ENCODE measurements at regions not wholly inside any gene's neighbourhood (a gene's known extent, or its start where the extent isn't known, plus 50 kb on each side); places are given as distances from the start of the nearest gene placed in this dataset.

DNA sequence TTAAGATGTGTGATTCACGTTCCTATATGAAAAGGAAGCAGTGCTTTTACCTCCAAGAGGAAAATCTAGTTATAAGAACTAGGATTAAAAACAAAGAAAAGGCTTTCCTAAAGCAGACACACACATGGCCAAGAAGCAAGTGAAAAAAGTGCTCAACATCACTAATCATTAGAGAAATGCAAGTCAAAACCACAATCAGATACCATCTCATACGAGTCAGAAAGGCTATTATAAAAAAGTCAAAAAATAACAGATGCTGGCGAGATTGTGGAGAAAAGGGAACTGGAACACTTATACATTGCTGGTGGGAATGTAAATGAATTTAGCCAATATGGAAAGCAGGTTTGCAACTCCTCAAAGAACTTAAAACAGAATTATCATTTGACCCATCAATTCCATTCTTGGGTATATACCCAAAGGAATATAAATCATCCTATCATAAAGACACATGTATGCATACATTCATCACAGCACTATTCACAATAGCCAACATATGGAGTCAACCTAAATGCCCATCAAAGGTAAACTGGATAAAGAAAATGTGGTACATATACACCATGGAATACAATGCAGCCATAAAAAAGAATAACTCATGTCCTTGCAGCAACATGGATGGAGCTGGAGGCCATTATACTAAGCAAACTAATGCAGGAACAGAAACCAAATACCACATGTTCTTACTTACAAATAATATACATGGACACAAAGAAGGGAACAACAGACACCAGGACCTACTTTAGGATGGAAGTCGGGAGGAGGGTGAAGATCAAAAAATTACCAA, 285.3 kb downstream of the RAD51AP2 start:
- TF ChIP-seq, protein P1, sequence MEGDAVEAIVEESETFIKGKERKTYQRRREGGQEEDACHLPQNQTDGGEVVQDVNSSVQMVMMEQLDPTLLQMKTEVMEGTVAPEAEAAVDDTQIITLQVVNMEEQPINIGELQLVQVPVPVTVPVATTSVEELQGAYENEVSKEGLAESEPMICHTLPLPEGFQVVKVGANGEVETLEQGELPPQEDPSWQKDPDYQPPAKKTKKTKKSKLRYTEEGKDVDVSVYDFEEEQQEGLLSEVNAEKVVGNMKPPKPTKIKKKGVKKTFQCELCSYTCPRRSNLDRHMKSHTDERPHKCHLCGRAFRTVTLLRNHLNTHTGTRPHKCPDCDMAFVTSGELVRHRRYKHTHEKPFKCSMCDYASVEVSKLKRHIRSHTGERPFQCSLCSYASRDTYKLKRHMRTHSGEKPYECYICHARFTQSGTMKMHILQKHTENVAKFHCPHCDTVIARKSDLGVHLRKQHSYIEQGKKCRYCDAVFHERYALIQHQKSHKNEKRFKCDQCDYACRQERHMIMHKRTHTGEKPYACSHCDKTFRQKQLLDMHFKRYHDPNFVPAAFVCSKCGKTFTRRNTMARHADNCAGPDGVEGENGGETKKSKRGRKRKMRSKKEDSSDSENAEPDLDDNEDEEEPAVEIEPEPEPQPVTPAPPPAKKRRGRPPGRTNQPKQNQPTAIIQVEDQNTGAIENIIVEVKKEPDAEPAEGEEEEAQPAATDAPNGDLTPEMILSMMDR (IDR thresholded peaks at IDR 0.05), result no peak
- H3K36me3 ChIP-seq (ENCODE audit: control insufficient read depth, insufficient read depth, low read length), result no peaks in the 10 kb centered on the region
- H3K4me1 ChIP-seq, result no peaks in the 10 kb centered on the region
- no peaks in the 10 kb centered on the region for H3K27me3 ChIP-seq (ENCODE audit: control insufficient read depth, insufficient read depth, low read length)
- H3K4me2 ChIP-seq (ENCODE audit: low read length), result no peak overlapping the region
- no peak overlapping the region for H3K4me3 ChIP-seq (ENCODE audit: low read depth, low read length)
- no peak overlapping the region for H2AFZ ChIP-seq
- H3K27ac ChIP-seq, result no peak overlapping the region
- H3K79me2 ChIP-seq, result no peaks in the 10 kb centered on the region
- H3K9ac ChIP-seq, result no peak overlapping the region
- no peaks in the 10 kb centered on the region for H3K9me3 ChIP-seq (ENCODE audit: control insufficient read depth, low read length)

DNA sequence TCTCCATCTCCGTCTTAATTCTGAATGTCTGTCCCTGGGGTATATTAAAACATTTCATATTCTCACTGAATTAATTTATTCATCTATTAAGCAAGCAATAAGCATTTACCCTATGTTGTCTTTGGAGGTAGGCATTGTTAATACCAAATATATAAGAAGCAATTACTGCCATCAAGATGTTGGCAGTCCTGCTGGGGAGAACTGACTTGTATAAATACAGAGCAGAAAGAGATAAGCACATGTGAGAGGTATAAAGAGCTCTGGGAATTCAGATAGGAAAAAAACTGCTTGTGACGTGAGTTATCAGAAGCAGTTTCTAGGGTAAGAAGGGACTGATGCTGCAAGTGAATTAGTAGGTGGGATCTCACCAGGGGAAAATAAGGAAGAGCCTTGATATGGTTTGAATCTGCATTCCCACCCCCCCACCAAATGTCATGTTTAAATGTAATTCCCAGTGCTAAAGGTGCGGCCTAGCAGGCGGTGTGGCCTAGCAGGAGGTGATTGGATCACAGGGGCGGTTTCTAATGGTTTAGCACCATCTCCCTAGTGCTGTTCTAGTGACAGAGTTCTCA, 286.8 kb downstream of the RAD51AP2 start:
- H3K79me2 ChIP-seq, result no peaks in the 10 kb centered on the region
- H3K9ac ChIP-seq, result no peak overlapping the region
- TF ChIP-seq, protein P1 (IDR thresholded peaks at IDR 0.05), result no peak
- H3K9me3 ChIP-seq (ENCODE audit: control insufficient read depth, low read length), result no peaks in the 10 kb centered on the region
- H3K27me3 ChIP-seq (ENCODE audit: control insufficient read depth, insufficient read depth, low read length), result no peaks in the 10 kb centered on the region
- H3K4me1 ChIP-seq, result no peaks in the 10 kb centered on the region
- H3K36me3 ChIP-seq (ENCODE audit: control insufficient read depth, insufficient read depth, low read length), result no peaks in the 10 kb centered on the region
- no peak overlapping the region for H3K4me2 ChIP-seq (ENCODE audit: low read length)
- no peak overlapping the region for H3K27ac ChIP-seq
- H3K4me3 ChIP-seq (ENCODE audit: low read depth, low read length), result no peak overlapping the region
- no peak overlapping the region for H2AFZ ChIP-seq

DNA sequence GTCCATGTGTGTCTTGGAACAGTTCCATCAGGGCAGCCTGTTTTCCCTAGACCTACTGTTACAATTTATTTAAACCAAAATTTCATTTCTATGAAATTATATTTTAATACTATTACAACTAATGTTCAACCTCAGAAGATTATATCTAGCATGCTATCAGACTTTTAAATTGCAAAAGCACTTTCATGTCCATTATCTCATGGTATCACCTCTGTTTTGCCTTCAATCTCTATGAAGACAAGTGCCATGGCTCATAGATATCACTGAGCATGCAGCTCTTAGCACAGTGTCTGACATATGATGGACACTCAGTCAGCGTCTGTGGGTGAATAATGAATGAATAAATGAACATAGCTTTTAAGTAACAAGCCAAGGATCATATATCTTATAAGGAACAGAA, 288.8 kb downstream of the RAD51AP2 start:
- Histone ChIP-seq H3K4me3 (ENCODE audit: low read depth, low read length) (no peak overlapping the region), H3K79me2 (no peaks in the 10 kb centered on the region)

DNA sequence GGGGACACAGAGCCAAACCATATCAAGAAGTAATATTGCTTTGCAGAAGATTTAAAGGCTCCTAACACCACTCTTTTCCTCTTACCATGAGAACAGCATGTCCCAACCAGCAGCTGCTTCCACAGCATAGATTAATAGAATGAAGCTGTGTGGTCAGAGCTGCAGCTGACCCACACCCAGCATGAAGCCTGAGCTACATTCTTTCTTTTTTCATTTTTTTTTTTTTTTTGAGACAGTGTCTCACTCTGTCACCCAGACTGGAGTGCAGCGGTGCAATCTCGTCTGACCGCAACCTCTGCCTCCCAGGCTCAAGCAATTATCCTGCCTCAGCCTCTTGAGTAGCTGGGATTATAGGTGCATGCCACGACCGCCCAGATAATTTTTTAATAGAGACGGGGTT, 289.8 kb downstream of the RAD51AP2 start:
- TF ChIP-seq, protein P1 (IDR thresholded peaks at IDR 0.05), result no peak
- Histone ChIP-seq H3K27me3 (ENCODE audit: control insufficient read depth, insufficient read depth, low read length) (no peaks in the 10 kb centered on the region), H3K9ac (no peak overlapping the region), H2AFZ (no peak overlapping the region), H3K36me3 (ENCODE audit: control insufficient read depth, insufficient read depth, low read length) (no peaks in the 10 kb centered on the region), H3K4me3 (ENCODE audit: low read depth, low read length) (no peak overlapping the region), H3K27ac (no peak overlapping the region), H3K79me2 (no peaks in the 10 kb centered on the region), H3K4me1 (no peaks in the 10 kb centered on the region), H3K9me3 (ENCODE audit: control insufficient read depth, low read length) (no peaks in the 10 kb centered on the region), H3K4me2 (ENCODE audit: low read length) (no peak overlapping the region)

More for the DNA sequence above, 288.8 kb downstream of the RAD51AP2 start:
- no peak overlapping the region for H3K27ac ChIP-seq
- no peaks in the 10 kb centered on the region for H3K4me1 ChIP-seq
- H3K27me3 ChIP-seq (ENCODE audit: control insufficient read depth, insufficient read depth, low read length), result no peaks in the 10 kb centered on the region
- TF ChIP-seq, protein P1 (IDR thresholded peaks at IDR 0.05), result no peak
- H3K4me2 ChIP-seq (ENCODE audit: low read length), result no peak overlapping the region
- no peaks in the 10 kb centered on the region for H3K9me3 ChIP-seq (ENCODE audit: control insufficient read depth, low read length)
- H2AFZ ChIP-seq, result no peak overlapping the region
- H3K36me3 ChIP-seq (ENCODE audit: control insufficient read depth, insufficient read depth, low read length), result no peaks in the 10 kb centered on the region
- no peak overlapping the region for H3K9ac ChIP-seq

Measured in parathyroid adenoma (tissue), 2 donors.